ENCODE measurements at regions not wholly inside any gene's neighbourhood (a gene's known extent, or its start where the extent isn't known, plus 50 kb on each side); places are given as distances from the start of the nearest gene placed in this dataset.

GRCh38 chr9:75233011-75233410, 144.7 kb downstream of the OSTF1 start:
- TF ChIP-seq ZNF274 (IDR thresholded peaks at IDR 0.05; ENCODE audit: low read depth, low read length) = no peak
- no peak for TF ChIP-seq SUZ12 (IDR thresholded peaks at IDR 0.05; ENCODE audit: extremely low read depth, insufficient read depth, insufficient read length)
- no peak for TF ChIP-seq YY1 (IDR thresholded peaks at IDR 0.05; ENCODE audit: insufficient read depth, insufficient read length)

Measured in NT2/D1 (cell line).